ENCODE measurements at regions not wholly inside any gene's neighbourhood (a gene's known extent, or its start where the extent isn't known, plus 50 kb on each side); places are given as distances from the start of the nearest gene placed in this dataset.
"Not testable (repeated sequence)": the region's sequence is repeated elsewhere in the genome, so short reads cannot be mapped to it uniquely, and the experiment has no call there.

- no peak for TF ChIP-seq CTCF (conservative IDR thresholded peaks at IDR 0.05)
- no peak for TF ChIP-seq ZFX (IDR thresholded peaks at IDR 0.05)
Observed at GRCh38 chr16:13708347-13709120, 211.4 kb upstream of the ERCC4 start.

DNA sequence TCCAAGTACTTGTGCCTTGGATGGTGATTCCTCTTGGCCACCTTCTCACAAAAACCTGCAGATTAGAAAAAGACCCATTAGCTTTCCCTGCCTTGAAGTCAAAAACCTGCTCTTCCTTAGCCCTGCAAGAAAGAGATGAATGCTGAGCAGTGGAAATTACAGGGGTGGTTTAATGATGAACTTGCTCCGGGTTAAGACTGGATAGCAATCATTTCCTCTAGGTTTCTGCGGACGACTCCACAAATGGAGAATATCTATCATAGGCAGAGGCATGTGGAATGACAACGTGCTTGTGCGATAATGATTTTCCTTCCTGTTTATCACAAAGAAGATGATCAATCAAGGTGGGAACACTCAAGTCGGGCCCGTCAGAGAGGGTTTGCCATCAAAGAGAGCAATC lies 201.2 kb upstream of the ERCC4 start:
- TF ChIP-seq CTCF (conservative IDR thresholded peaks at IDR 0.05) (no peak), ZFX (IDR thresholded peaks at IDR 0.05) (no peak)
- no peak overlapping the region for H3K27ac ChIP-seq

More at GRCh38 chr16:13708347-13709120, 211.4 kb upstream of the ERCC4 start:
- H3K27ac ChIP-seq: no peak overlapping the region

GRCh38 chr16:13727943-13728342 lies 192.0 kb upstream of the ERCC4 start:
- H3K27ac ChIP-seq: no peak overlapping the region
- TF ChIP-seq CTCF (conservative IDR thresholded peaks at IDR 0.05): no peak
- TF ChIP-seq ZFX (IDR thresholded peaks at IDR 0.05): no peak

DNA sequence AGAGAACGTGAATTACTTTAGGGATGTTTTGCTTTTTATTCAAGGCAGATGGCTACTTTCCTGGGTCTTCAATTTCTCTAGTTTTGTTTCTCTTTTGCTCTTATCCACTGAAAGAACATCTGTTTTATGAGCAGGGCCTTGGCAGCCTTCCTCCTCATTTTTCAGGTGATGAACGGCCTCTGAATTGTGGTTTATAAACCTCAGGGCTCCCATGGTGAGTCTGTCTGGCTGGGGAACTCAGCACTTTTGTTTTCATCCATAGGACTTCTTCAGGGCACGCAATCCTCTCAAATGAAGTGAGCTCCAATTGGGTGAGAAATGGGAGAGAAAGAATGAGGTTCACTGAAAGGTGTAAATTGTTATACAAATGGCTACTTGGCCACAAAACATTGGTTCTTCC lies 186.4 kb upstream of the ERCC4 start:
- TF ChIP-seq CTCF (conservative IDR thresholded peaks at IDR 0.05): no peak
- TF ChIP-seq ZFX (IDR thresholded peaks at IDR 0.05): no peak
- no peak overlapping the region for H3K27ac ChIP-seq

GRCh38 chr16:13739621-13740373 lies 180.2 kb upstream of the ERCC4 start:
- H3K27ac ChIP-seq: not testable (repeated sequence)
- TF ChIP-seq CTCF (conservative IDR thresholded peaks at IDR 0.05): peak; percentile 50

- TF ChIP-seq ZFX (IDR thresholded peaks at IDR 0.05) (no peak), CTCF (conservative IDR thresholded peaks at IDR 0.05) (no peak)
- no peak overlapping the region for H3K27ac ChIP-seq
Observed at GRCh38 chr16:13742928-13743327, 177.0 kb upstream of the ERCC4 start.

- TF ChIP-seq CTCF (conservative IDR thresholded peaks at IDR 0.05): no peak
- TF ChIP-seq ZFX (IDR thresholded peaks at IDR 0.05): no peak
- no peak overlapping the region for H3K27ac ChIP-seq
Observed at GRCh38 chr16:13743571-13743970, 176.4 kb upstream of the ERCC4 start.
